ENCODE measurements at regions not wholly inside any gene's neighbourhood (a gene's known extent, or its start where the extent isn't known, plus 50 kb on each side); places are given as distances from the start of the nearest gene placed in this dataset.

DNA sequence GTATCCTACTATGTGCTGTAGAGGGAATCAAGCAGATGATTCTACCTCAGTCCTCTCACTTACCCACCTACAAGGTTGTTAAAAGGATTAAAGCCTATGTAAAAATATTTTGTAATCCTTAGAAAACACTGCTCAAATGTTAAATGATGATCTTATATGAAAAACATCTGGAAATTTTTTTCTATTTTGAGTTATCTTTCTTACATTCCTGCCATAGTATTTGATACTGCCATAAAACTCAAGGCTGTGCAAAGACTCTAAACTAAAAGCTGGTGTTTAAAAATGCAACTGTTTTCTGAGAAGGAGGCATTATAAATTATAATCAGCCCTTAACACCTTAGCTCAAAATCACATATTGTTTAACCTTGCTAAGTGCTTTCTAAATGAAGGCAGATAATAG is 474.2 kb downstream of the PRELID2 start:
- intact Hi-C loops (cut with micrococcal nuclease) (no loop called here), in situ Hi-C loops (cut with MboI) (no loop called here)
- no peaks in the 10 kb centered on the region for H3K9me1 ChIP-seq (ENCODE audit: control insufficient read depth, insufficient read depth, low read length)
- H2AFZ ChIP-seq (ENCODE audit: low read depth, low read length), result no peak overlapping the region
- BruUV-seq (replicated peaks), result no TSS peak
- H3K27ac ChIP-seq (ENCODE audit: extremely low read depth, low read depth, low read length), result no peak overlapping the region
- H3K79me2 ChIP-seq (ENCODE audit: control insufficient read depth, insufficient read depth, low read length), result no peaks in the 10 kb centered on the region
- no peaks in the 10 kb centered on the region for H3K36me3 ChIP-seq (ENCODE audit: control insufficient read depth, insufficient read depth, low read length)
- POLR2A ChIA-PET, result no interaction called here
- H3K9me3 ChIP-seq (replicated peaks; ENCODE audit: control insufficient read depth, insufficient read depth, low read depth, low read length), result no peaks in the 10 kb centered on the region; the same call in 1 of the 2 replicates
- no peaks in the 10 kb centered on the region for H3K27me3 ChIP-seq (ENCODE audit: control insufficient read depth in 2 of 2, insufficient read depth in 2 of 2, low read length in 2 of 2)
- no peaks in the 10 kb centered on the region for H3K4me1 ChIP-seq (replicated peaks in 1 of 2; ENCODE audit: control insufficient read depth in 2 of 2, insufficient read depth in 2 of 2, low read length in 2 of 2)
- DNase-seq (ENCODE audit: extremely low read depth in 1 of 4, low spot score in 3 of 4) (no peak), FAIRE-seq (no peak), ATAC-seq (no peak)
- H4K20me1 ChIP-seq (replicated peaks; ENCODE audit: control insufficient read depth, insufficient read depth, low read length), result no peaks in the 10 kb centered on the region
- no peak overlapping the region for H3K9ac ChIP-seq (ENCODE audit: insufficient read depth in 1 of 2, low read depth in 2 of 2, low read length in 2 of 2)
- CTCF ChIA-PET (ENCODE audit: low intra/inter-chr PET ratio), result no interaction called here
- H3K4me3 ChIP-seq, result no peak overlapping the region
- no peak overlapping the region for H3K4me2 ChIP-seq (ENCODE audit: insufficient read depth, low read length)
- TF ChIP-seq, protein P1, sequence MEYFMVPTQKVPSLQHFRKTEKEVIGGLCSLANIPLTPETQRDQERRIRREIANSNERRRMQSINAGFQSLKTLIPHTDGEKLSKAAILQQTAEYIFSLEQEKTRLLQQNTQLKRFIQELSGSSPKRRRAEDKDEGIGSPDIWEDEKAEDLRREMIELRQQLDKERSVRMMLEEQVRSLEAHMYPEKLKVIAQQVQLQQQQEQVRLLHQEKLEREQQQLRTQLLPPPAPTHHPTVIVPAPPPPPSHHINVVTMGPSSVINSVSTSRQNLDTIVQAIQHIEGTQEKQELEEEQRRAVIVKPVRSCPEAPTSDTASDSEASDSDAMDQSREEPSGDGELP (CRISPR knock-in tag; IDR thresholded peaks at IDR 0.05; ENCODE audit: borderline replicate concordance), result no peak
- TF ChIP-seq JUN (IDR thresholded peaks at IDR 0.05; ENCODE audit: borderline replicate concordance, low read depth, low read length), result no peak
- TF ChIP-seq JUN (CRISPR knock-in tag; IDR thresholded peaks at IDR 0.05; ENCODE audit: borderline replicate concordance), result no peak
- no peak for TF ChIP-seq BCOR (IDR thresholded peaks at IDR 0.05)
- TF ChIP-seq MIER1 (IDR thresholded peaks at IDR 0.05; ENCODE audit: low read depth), result no peak
- TF ChIP-seq, protein P2, sequence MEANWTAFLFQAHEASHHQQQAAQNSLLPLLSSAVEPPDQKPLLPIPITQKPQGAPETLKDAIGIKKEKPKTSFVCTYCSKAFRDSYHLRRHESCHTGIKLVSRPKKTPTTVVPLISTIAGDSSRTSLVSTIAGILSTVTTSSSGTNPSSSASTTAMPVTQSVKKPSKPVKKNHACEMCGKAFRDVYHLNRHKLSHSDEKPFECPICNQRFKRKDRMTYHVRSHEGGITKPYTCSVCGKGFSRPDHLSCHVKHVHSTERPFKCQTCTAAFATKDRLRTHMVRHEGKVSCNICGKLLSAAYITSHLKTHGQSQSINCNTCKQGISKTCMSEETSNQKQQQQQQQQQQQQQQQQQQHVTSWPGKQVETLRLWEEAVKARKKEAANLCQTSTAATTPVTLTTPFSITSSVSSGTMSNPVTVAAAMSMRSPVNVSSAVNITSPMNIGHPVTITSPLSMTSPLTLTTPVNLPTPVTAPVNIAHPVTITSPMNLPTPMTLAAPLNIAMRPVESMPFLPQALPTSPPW (CRISPR knock-in tag; IDR thresholded peaks at IDR 0.05), result no peak
- TF ChIP-seq CBFA2T2 (conservative IDR thresholded peaks at IDR 0.05), result no peak
- no peak for TF ChIP-seq FUS (optimal IDR thresholded peaks at IDR 0.05; ENCODE audit: low read depth, low read length)
- no peak for TF ChIP-seq ZNF354B (CRISPR knock-in tag; IDR thresholded peaks at IDR 0.05)
- TF ChIP-seq, protein P3, sequence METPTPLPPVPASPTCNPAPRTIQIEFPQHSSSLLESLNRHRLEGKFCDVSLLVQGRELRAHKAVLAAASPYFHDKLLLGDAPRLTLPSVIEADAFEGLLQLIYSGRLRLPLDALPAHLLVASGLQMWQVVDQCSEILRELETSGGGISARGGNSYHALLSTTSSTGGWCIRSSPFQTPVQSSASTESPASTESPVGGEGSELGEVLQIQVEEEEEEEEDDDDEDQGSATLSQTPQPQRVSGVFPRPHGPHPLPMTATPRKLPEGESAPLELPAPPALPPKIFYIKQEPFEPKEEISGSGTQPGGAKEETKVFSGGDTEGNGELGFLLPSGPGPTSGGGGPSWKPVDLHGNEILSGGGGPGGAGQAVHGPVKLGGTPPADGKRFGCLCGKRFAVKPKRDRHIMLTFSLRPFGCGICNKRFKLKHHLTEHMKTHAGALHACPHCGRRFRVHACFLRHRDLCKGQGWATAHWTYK (CRISPR knock-in tag; IDR thresholded peaks at IDR 0.05), result no peak
- TF ChIP-seq, protein P4, sequence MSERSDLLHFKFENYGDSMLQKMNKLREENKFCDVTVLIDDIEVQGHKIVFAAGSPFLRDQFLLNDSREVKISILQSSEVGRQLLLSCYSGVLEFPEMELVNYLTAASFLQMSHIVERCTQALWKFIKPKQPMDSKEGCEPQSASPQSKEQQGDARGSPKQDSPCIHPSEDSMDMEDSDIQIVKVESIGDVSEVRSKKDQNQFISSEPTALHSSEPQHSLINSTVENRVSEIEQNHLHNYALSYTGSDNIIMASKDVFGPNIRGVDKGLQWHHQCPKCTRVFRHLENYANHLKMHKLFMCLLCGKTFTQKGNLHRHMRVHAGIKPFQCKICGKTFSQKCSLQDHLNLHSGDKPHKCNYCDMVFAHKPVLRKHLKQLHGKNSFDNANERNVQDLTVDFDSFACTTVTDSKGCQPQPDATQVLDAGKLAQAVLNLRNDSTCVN (CRISPR knock-in tag; IDR thresholded peaks at IDR 0.05), result no peak

All from K562 (cell line).